ENCODE measurements at regions not wholly inside any gene's neighbourhood (a gene's known extent, or its start where the extent isn't known, plus 50 kb on each side); places are given as distances from the start of the nearest gene placed in this dataset.

GRCh38 chr12:54744590-54744989 lies 96.4 kb upstream of the DCD start:
- DNase-seq (ENCODE audit: low read depth): no peak
- TF ChIP-seq EZH2 (IDR thresholded peaks at IDR 0.05; ENCODE audit: insufficient read depth, low read length): no peak
- no peak for TF ChIP-seq CTCF (IDR thresholded peaks at IDR 0.05; ENCODE audit: insufficient read depth, low read depth, low read length)

GRCh38 chr12:54740882-54741281 lies 92.7 kb upstream of the DCD start:
- FAIRE-seq: no peak
- no peaks in the 10 kb centered on the region for H3K27me3 ChIP-seq (ENCODE audit: insufficient read depth, low read length)
- H3K4me1 ChIP-seq (ENCODE audit: insufficient read depth, low read length): no peaks in the 10 kb centered on the region
- H3K9ac ChIP-seq (ENCODE audit: low read length): no peak overlapping the region
- H3K4me3 ChIP-seq (ENCODE audit: insufficient read depth, low read depth, low read length): no peak overlapping the region
- Mint-ChIP-seq H3K27me3 (ENCODE audit: low read depth, unreplicated experiment) (no peaks in the 10 kb centered on the region), H3K9me3 (ENCODE audit: unreplicated experiment) (no peaks in the 10 kb centered on the region), H3K27ac (ENCODE audit: unreplicated experiment) (no peak overlapping the region), H3K36me3 (ENCODE audit: low read depth, unreplicated experiment) (no peaks in the 10 kb centered on the region), H3K4me3 (ENCODE audit: unreplicated experiment) (no peak overlapping the region), H3K4me1 (ENCODE audit: low read depth, unreplicated experiment) (no peaks in the 10 kb centered on the region)
- H2AFZ ChIP-seq (ENCODE audit: low read depth, low read length): no peak overlapping the region
- no peaks in the 10 kb centered on the region for H3K79me2 ChIP-seq (ENCODE audit: insufficient read depth, low read length)
- no peaks in the 10 kb centered on the region for H4K20me1 ChIP-seq (ENCODE audit: insufficient read depth, low read length)
- no peak overlapping the region for H3K4me2 ChIP-seq (ENCODE audit: low read length)
- TF ChIP-seq EZH2 (IDR thresholded peaks at IDR 0.05; ENCODE audit: insufficient read depth, low read length) (no peak), CTCF (IDR thresholded peaks at IDR 0.05; ENCODE audit: insufficient read depth, low read depth, low read length) (no peak)
- no peaks in the 10 kb centered on the region for H3K9me3 ChIP-seq (ENCODE audit: insufficient read depth, low read depth, low read length)
- H3K27ac ChIP-seq (ENCODE audit: low read depth, low read length): no peak overlapping the region
- no peaks in the 10 kb centered on the region for H3K36me3 ChIP-seq (ENCODE audit: insufficient read depth, low read length)
- DNase-seq (ENCODE audit: low read depth): no peak

More at GRCh38 chr12:54744590-54744989, 96.4 kb upstream of the DCD start:
- no peak overlapping the region for H3K4me3 Mint-ChIP-seq (ENCODE audit: unreplicated experiment)
- no peaks in the 10 kb centered on the region for H3K36me3 ChIP-seq (ENCODE audit: insufficient read depth, low read length)
- H3K9ac ChIP-seq (ENCODE audit: low read length): no peak overlapping the region
- H2AFZ ChIP-seq (ENCODE audit: low read depth, low read length): no peak overlapping the region
- H3K9me3 ChIP-seq (ENCODE audit: insufficient read depth, low read depth, low read length): no peaks in the 10 kb centered on the region
- H4K20me1 ChIP-seq (ENCODE audit: insufficient read depth, low read length): no peaks in the 10 kb centered on the region
- H3K4me1 Mint-ChIP-seq (ENCODE audit: low read depth, unreplicated experiment): no peaks in the 10 kb centered on the region
- H3K27ac Mint-ChIP-seq (ENCODE audit: unreplicated experiment): no peak overlapping the region
- no peaks in the 10 kb centered on the region for H3K27me3 ChIP-seq (ENCODE audit: insufficient read depth, low read length)
- H3K27me3 Mint-ChIP-seq (ENCODE audit: low read depth, unreplicated experiment): no peaks in the 10 kb centered on the region
- no peaks in the 10 kb centered on the region for H3K36me3 Mint-ChIP-seq (ENCODE audit: low read depth, unreplicated experiment)
- no peak for FAIRE-seq
- H3K79me2 ChIP-seq (ENCODE audit: insufficient read depth, low read length): no peaks in the 10 kb centered on the region
- no peaks in the 10 kb centered on the region for H3K4me1 ChIP-seq (ENCODE audit: insufficient read depth, low read length)
- H3K4me3 ChIP-seq (ENCODE audit: insufficient read depth, low read depth, low read length): no peak overlapping the region
- no peak overlapping the region for H3K27ac ChIP-seq (ENCODE audit: low read depth, low read length)
- H3K4me2 ChIP-seq (ENCODE audit: low read length): no peak overlapping the region
- H3K9me3 Mint-ChIP-seq (ENCODE audit: unreplicated experiment): no peaks in the 10 kb centered on the region

- no peak for DNase-seq (ENCODE audit: low read depth)
- H3K9me3 Mint-ChIP-seq (ENCODE audit: unreplicated experiment): no peaks in the 10 kb centered on the region
Observed at GRCh38 chr12:54736549-54736948, 88.4 kb upstream of the DCD start.

More at GRCh38 chr12:54736549-54736948, 88.4 kb upstream of the DCD start:
- H3K4me2 ChIP-seq (ENCODE audit: low read length): no peak overlapping the region
- Mint-ChIP-seq H3K27me3 (ENCODE audit: low read depth, unreplicated experiment) (no peaks in the 10 kb centered on the region), H3K4me1 (ENCODE audit: low read depth, unreplicated experiment) (no peaks in the 10 kb centered on the region), H3K27ac (ENCODE audit: unreplicated experiment) (no peak overlapping the region), H3K4me3 (ENCODE audit: unreplicated experiment) (no peak overlapping the region), H3K36me3 (ENCODE audit: low read depth, unreplicated experiment) (no peaks in the 10 kb centered on the region)
- no peaks in the 10 kb centered on the region for H3K9me3 ChIP-seq (ENCODE audit: insufficient read depth, low read depth, low read length)
- no peak overlapping the region for H3K27ac ChIP-seq (ENCODE audit: low read depth, low read length)
- H3K4me3 ChIP-seq (ENCODE audit: insufficient read depth, low read depth, low read length): no peak overlapping the region
- H4K20me1 ChIP-seq (ENCODE audit: insufficient read depth, low read length): no peaks in the 10 kb centered on the region
- H3K79me2 ChIP-seq (ENCODE audit: insufficient read depth, low read length): no peaks in the 10 kb centered on the region
- H3K9ac ChIP-seq (ENCODE audit: low read length): no peak overlapping the region
- H3K27me3 ChIP-seq (ENCODE audit: insufficient read depth, low read length): no peaks in the 10 kb centered on the region
- TF ChIP-seq EZH2 (IDR thresholded peaks at IDR 0.05; ENCODE audit: insufficient read depth, low read length): no peak
- no peak for TF ChIP-seq CTCF (IDR thresholded peaks at IDR 0.05; ENCODE audit: insufficient read depth, low read depth, low read length)
- no peak overlapping the region for H2AFZ ChIP-seq (ENCODE audit: low read depth, low read length)
- FAIRE-seq: no peak
- no peaks in the 10 kb centered on the region for H3K36me3 ChIP-seq (ENCODE audit: insufficient read depth, low read length)
- no peaks in the 10 kb centered on the region for H3K4me1 ChIP-seq (ENCODE audit: insufficient read depth, low read length)
